Dermis blood vessel endothelial cell (primary cell): ENCODE measurements at regions not wholly inside any gene's neighbourhood (a gene's known extent, or its start where the extent isn't known, plus 50 kb on each side); places are given as distances from the start of the nearest gene placed in this dataset.
"Not testable (repeated sequence)": the region's sequence is repeated elsewhere in the genome, so short reads cannot be mapped to it uniquely, and the experiment has no call there.

Source experiments
- DNase-seq: peaks from one replicate; pipeline ENCODE4 v3.0.0; 2010

- no peak for DNase-seq
These were observed 132.6 kb downstream of the CUL2 start for GRCh38 chr10:34957531-34957930.

GRCh38 chr10:34956756-34957155 is 133.4 kb downstream of the CUL2 start:
- no peak for DNase-seq

GRCh38 chr10:34955391-34955790 is 134.8 kb downstream of the CUL2 start:
- DNase-seq = no peak

GRCh38 chr10:34954142-34954541 is 136.0 kb downstream of the CUL2 start:
- no peak for DNase-seq

- DNase-seq = not testable (repeated sequence)
These were observed 136.3 kb upstream of the PARD3 start for GRCh38 chr10:34951263-34951887.

GRCh38 chr10:34945951-34946522 is 130.9 kb upstream of the PARD3 start:
- DNase-seq = not testable (repeated sequence)

GRCh38 chr10:34941471-34942357 is 126.6 kb upstream of the PARD3 start:
- DNase-seq = no peak

- peak; percentile 9 for DNase-seq
These were observed 125.3 kb upstream of the PARD3 start for GRCh38 chr10:34940436-34940835.

GRCh38 chr10:34938399-34938670 is 123.2 kb upstream of the PARD3 start:
- no peak for DNase-seq

- peak; percentile 38 for DNase-seq
These were observed 122.7 kb upstream of the PARD3 start for GRCh38 chr10:34937643-34938398.

- DNase-seq = no peak
These were observed 121.0 kb upstream of the PARD3 start for GRCh38 chr10:34936061-34936460.

GRCh38 chr10:34933676-34934075 is 118.6 kb upstream of the PARD3 start:
- DNase-seq = no peak

GRCh38 chr10:34932235-34932634 is 117.1 kb upstream of the PARD3 start:
- DNase-seq = no peak

GRCh38 chr10:34931216-34931615 is 116.1 kb upstream of the PARD3 start:
- DNase-seq = no peak

GRCh38 chr10:34922138-34922537 is 107.0 kb upstream of the PARD3 start:
- DNase-seq = no peak

GRCh38 chr10:34920578-34920977 is 105.5 kb upstream of the PARD3 start:
- DNase-seq = no peak

- DNase-seq = no peak
These were observed 103.8 kb upstream of the PARD3 start for GRCh38 chr10:34918776-34919315.

GRCh38 chr10:34918060-34918775 is 103.1 kb upstream of the PARD3 start:
- no peak for DNase-seq

- no peak for DNase-seq
These were observed 101.2 kb upstream of the PARD3 start for GRCh38 chr10:34916314-34916713.

GRCh38 chr10:34912771-34913170 is 97.7 kb upstream of the PARD3 start:
- no peak for DNase-seq

- DNase-seq = no peak
These were observed 96.6 kb upstream of the PARD3 start for GRCh38 chr10:34911661-34912205.

- DNase-seq = no peak
These were observed 93.4 kb upstream of the PARD3 start for GRCh38 chr10:34908481-34908880.
